GM12892 (cell line): ENCODE measurements at regions not wholly inside any gene's neighbourhood (a gene's known extent, or its start where the extent isn't known, plus 50 kb on each side); places are given as distances from the start of the nearest gene placed in this dataset.

Source experiments
- POLR2A ChIP-seq: IDR thresholded peaks from 2 replicates; pipeline ENCODE4 v1.6.1; 2011; ENCODE audit warnings: low read depth, low read length, control low read depth
- POLR2AphosphoS5 ChIP-seq: IDR thresholded peaks from 2 replicates; pipeline ENCODE4 v1.6.1; 2011; ENCODE audit warnings: low read depth, low read length, control low read depth
- TAF1 ChIP-seq: IDR thresholded peaks from 2 replicates; pipeline ENCODE4 v1.6.1; 2011; ENCODE audit warnings: low read depth, mild to moderate bottlenecking, control low read depth, low read length, borderline replicate concordance

DNA sequence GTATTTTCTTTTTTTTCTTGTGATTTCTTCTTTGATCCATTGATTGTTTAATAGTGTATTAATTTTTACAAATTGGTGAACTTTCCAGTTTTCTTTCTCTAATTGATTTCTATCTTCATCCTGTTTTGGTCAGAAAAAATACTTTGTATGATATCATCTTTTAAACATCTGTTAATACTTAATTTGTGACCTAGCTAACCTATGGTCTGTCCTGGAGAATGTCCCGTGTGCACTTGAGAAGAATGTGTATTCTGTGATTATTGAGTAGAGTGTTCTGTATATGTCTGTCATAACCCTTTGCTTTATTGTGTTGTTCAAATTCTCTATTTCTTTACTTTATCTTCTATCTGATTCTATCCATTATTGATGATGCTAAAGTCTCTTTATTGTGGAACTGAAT lies 65.8 kb upstream of the ZEB1 start:
- no peak for TF ChIP-seq POLR2AphosphoS5
- no peak for TF ChIP-seq POLR2A
- TF ChIP-seq TAF1: no peak
